ENCODE measurements at regions not wholly inside any gene's neighbourhood (a gene's known extent, or its start where the extent isn't known, plus 50 kb on each side); places are given as distances from the start of the nearest gene placed in this dataset.

DNA sequence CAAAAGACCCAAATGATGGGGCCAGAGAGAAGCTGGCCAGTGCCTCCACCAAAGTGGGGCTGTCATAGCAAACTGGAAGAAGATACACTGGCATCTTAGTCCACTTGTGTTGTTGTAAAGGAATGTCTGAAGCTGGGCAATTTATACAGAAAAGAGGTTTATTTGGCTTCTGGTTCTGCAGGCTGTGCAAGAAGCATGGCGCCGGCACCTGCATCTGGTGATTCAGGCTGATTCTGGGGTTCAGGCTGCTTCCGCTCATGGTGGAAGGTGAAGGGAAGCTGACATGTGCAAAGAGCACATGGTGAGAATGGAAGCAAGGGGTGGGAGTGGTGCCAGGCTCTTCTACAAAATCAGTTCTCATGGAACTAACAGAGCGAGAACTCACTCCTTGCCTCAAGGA lies 135.9 kb upstream of the TWIST2 start:
- Histone ChIP-seq H3K27ac (ENCODE audit: low read depth in 2 of 2, low read length in 1 of 2) (no peak overlapping the region), H3K4me3 (ENCODE audit: low read depth in 2 of 2, low read length in 1 of 2) (no peak overlapping the region), H2AFZ (ENCODE audit: low read depth) (no peak overlapping the region), H3K4me2 (no peak overlapping the region), H3K9me2 (no peaks in the 10 kb centered on the region), H4K20me1 (ENCODE audit: insufficient read depth) (no peaks in the 10 kb centered on the region), H3K9me3 (no peaks in the 10 kb centered on the region), H3K36me3 (replicated peaks in 1 of 2; ENCODE audit: control insufficient read depth in 1 of 2, insufficient read depth in 2 of 2, low read length in 1 of 2) (no peaks in the 10 kb centered on the region), H3K9ac (no peak overlapping the region), H3K4me1 (ENCODE audit: control insufficient read depth in 1 of 2, insufficient read depth in 2 of 2, low read depth in 1 of 2, low read length in 1 of 2) (no peaks in the 10 kb centered on the region), H3F3A (replicated peaks; ENCODE audit: insufficient read depth) (no peaks in the 10 kb centered on the region), H3K27me3 (ENCODE audit: insufficient read depth) (no peaks in the 10 kb centered on the region), H3K79me2 (ENCODE audit: insufficient read depth) (no peaks in the 10 kb centered on the region)
- 83% methylated on average over 4 of the region's 4 CpGs for WGBS (ENCODE audit: low lambda C conversion rate)
- CTCF ChIA-PET: no interaction called here
- TF ChIP-seq SIN3A (IDR thresholded peaks at IDR 0.05; ENCODE audit: borderline replicate concordance, low read depth, low read length): no peak
- no peak for TF ChIP-seq YY1 (IDR thresholded peaks at IDR 0.05; ENCODE audit: low read depth)
- no peak for TF ChIP-seq RAD21 (IDR thresholded peaks at IDR 0.05; ENCODE audit: low read length)
- TF ChIP-seq, protein P1, sequence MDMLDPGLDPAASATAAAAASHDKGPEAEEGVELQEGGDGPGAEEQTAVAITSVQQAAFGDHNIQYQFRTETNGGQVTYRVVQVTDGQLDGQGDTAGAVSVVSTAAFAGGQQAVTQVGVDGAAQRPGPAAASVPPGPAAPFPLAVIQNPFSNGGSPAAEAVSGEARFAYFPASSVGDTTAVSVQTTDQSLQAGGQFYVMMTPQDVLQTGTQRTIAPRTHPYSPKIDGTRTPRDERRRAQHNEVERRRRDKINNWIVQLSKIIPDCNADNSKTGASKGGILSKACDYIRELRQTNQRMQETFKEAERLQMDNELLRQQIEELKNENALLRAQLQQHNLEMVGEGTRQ (IDR thresholded peaks at IDR 0.05; ENCODE audit: borderline replicate concordance, low read depth, low read length): no peak
- TF ChIP-seq MXI1 (IDR thresholded peaks at IDR 0.05; ENCODE audit: low read depth, low read length): no peak
- no peak for TF ChIP-seq CHD2 (IDR thresholded peaks at IDR 0.05; ENCODE audit: low read length, partially characterized antibody)
- TF ChIP-seq GABPA (IDR thresholded peaks at IDR 0.05; ENCODE audit: low read depth): no peak
- TF ChIP-seq RCOR1 (IDR thresholded peaks at IDR 0.05; ENCODE audit: low read length): no peak
- TF ChIP-seq, protein P2, sequence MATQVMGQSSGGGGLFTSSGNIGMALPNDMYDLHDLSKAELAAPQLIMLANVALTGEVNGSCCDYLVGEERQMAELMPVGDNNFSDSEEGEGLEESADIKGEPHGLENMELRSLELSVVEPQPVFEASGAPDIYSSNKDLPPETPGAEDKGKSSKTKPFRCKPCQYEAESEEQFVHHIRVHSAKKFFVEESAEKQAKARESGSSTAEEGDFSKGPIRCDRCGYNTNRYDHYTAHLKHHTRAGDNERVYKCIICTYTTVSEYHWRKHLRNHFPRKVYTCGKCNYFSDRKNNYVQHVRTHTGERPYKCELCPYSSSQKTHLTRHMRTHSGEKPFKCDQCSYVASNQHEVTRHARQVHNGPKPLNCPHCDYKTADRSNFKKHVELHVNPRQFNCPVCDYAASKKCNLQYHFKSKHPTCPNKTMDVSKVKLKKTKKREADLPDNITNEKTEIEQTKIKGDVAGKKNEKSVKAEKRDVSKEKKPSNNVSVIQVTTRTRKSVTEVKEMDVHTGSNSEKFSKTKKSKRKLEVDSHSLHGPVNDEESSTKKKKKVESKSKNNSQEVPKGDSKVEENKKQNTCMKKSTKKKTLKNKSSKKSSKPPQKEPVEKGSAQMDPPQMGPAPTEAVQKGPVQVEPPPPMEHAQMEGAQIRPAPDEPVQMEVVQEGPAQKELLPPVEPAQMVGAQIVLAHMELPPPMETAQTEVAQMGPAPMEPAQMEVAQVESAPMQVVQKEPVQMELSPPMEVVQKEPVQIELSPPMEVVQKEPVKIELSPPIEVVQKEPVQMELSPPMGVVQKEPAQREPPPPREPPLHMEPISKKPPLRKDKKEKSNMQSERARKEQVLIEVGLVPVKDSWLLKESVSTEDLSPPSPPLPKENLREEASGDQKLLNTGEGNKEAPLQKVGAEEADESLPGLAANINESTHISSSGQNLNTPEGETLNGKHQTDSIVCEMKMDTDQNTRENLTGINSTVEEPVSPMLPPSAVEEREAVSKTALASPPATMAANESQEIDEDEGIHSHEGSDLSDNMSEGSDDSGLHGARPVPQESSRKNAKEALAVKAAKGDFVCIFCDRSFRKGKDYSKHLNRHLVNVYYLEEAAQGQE (IDR thresholded peaks at IDR 0.05; ENCODE audit: low read depth, low read length): no peak
- no peak for TF ChIP-seq TAF1 (IDR thresholded peaks at IDR 0.05; ENCODE audit: borderline replicate concordance, low read depth, low read length)
- TF ChIP-seq FOXM1 (IDR thresholded peaks at IDR 0.05; ENCODE audit: low read depth): no peak
- TF ChIP-seq EP300 (IDR thresholded peaks at IDR 0.05; ENCODE audit: borderline replicate concordance in 1 of 2, low read depth in 1 of 2, low read length in 1 of 2): no peak
- no peak for TF ChIP-seq FOXJ3 (CRISPR knock-in tag; IDR thresholded peaks at IDR 0.05)
- no peak for TF ChIP-seq ELF1 (IDR thresholded peaks at IDR 0.05)
- TF ChIP-seq, protein P3, sequence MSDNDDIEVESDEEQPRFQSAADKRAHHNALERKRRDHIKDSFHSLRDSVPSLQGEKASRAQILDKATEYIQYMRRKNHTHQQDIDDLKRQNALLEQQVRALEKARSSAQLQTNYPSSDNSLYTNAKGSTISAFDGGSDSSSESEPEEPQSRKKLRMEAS (IDR thresholded peaks at IDR 0.05; ENCODE audit: low read depth): no peak
- TF ChIP-seq TCF12 (IDR thresholded peaks at IDR 0.05): no peak
- TF ChIP-seq, protein P4, sequence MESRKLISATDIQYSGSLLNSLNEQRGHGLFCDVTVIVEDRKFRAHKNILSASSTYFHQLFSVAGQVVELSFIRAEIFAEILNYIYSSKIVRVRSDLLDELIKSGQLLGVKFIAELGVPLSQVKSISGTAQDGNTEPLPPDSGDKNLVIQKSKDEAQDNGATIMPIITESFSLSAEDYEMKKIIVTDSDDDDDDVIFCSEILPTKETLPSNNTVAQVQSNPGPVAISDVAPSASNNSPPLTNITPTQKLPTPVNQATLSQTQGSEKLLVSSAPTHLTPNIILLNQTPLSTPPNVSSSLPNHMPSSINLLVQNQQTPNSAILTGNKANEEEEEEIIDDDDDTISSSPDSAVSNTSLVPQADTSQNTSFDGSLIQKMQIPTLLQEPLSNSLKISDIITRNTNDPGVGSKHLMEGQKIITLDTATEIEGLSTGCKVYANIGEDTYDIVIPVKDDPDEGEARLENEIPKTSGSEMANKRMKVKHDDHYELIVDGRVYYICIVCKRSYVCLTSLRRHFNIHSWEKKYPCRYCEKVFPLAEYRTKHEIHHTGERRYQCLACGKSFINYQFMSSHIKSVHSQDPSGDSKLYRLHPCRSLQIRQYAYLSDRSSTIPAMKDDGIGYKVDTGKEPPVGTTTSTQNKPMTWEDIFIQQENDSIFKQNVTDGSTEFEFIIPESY (IDR thresholded peaks at IDR 0.05; ENCODE audit: borderline replicate concordance, low read depth): no peak
- no peak for TF ChIP-seq MEF2A (IDR thresholded peaks at IDR 0.05; ENCODE audit: borderline replicate concordance, low read depth)
- TF ChIP-seq SMC3 (IDR thresholded peaks at IDR 0.05; ENCODE audit: low read depth, low read length): no peak
- TF ChIP-seq, protein P5, sequence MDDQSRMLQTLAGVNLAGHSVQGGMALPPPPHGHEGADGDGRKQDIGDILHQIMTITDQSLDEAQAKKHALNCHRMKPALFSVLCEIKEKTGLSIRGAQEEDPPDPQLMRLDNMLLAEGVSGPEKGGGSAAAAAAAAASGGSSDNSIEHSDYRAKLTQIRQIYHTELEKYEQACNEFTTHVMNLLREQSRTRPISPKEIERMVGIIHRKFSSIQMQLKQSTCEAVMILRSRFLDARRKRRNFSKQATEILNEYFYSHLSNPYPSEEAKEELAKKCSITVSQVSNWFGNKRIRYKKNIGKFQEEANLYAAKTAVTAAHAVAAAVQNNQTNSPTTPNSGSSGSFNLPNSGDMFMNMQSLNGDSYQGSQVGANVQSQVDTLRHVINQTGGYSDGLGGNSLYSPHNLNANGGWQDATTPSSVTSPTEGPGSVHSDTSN (IDR thresholded peaks at IDR 0.05): no peak
- no peak for DNase-seq
- POLR2A ChIA-PET: no interaction called here

All from SK-N-SH (cell line).